Hepatocyte (in vitro differentiated cells): ENCODE measurements at regions not wholly inside any gene's neighbourhood (a gene's known extent, or its start where the extent isn't known, plus 50 kb on each side); places are given as distances from the start of the nearest gene placed in this dataset.

Experiments used
- DNase-seq: peaks from one replicate; pipeline ENCODE4 v3.0.0-alpha.2; 2016; ENCODE audit warnings: low spot score
- H2AFZ ChIP-seq: fragments of 200-600 bp; sonication (generic); 2 replicates; pipeline ENCODE4 v1.6.0; 2016; ENCODE audit warnings: antibody characterized with exemption, mild to moderate bottlenecking
- H3K27ac ChIP-seq: fragments of 200-600 bp; sonication (generic); 2 replicates; pipeline ENCODE4 v1.5.1; 2016; ENCODE audit warnings: mild to moderate bottlenecking
- H3K27me3 ChIP-seq: fragments of 200-600 bp; sonication (generic); 2 replicates; pipeline ENCODE4 v1.6.1; 2016
- H3K36me3 ChIP-seq: fragments of 200-600 bp; sonication (generic); replicated peaks from 2 replicates; pipeline ENCODE4 v1.5.1; 2016; ENCODE audit warnings: low read depth; ENCODE audit not compliant: insufficient read depth
- H3K4me1 ChIP-seq: fragments of 200-600 bp; sonication (generic); 2 replicates; pipeline ENCODE4 v1.5.1; 2016; ENCODE audit warnings: mild to moderate bottlenecking, moderate library complexity; ENCODE audit not compliant: insufficient read depth
- H3K4me2 ChIP-seq: fragments of 200-600 bp; sonication (generic); 2 replicates; pipeline ENCODE4 v1.6.0; 2016
- H3K4me3 ChIP-seq: fragments of 200-600 bp; sonication (generic); 2 replicates; pipeline ENCODE4 v1.5.1; 2016; ENCODE audit warnings: mild to moderate bottlenecking
- H3K79me2 ChIP-seq: fragments of 200-600 bp; sonication (generic); 2 replicates; pipeline ENCODE4 v1.6.0; 2017; ENCODE audit warnings: mild to moderate bottlenecking
- H3K9me2 ChIP-seq: fragments of 200-600 bp; sonication (generic); replicated peaks from 2 replicates; pipeline ENCODE4 v1.6.0; 2017; ENCODE audit warnings: mild to moderate bottlenecking; ENCODE audit not compliant: insufficient read depth
- H3K9me3 ChIP-seq: fragments of 200-600 bp; sonication (generic); 2 replicates; pipeline ENCODE4 v1.5.1; 2016; ENCODE audit warnings: low read depth, mild to moderate bottlenecking
- H4K20me1 ChIP-seq: fragments of 200-600 bp; sonication (generic); 2 replicates; pipeline ENCODE4 v1.6.0; 2016; ENCODE audit warnings: mild to moderate bottlenecking; ENCODE audit not compliant: insufficient read depth, poor library complexity, severe bottlenecking
- EZH2 ChIP-seq: fragments of 200-600 bp; sonication (generic); IDR thresholded peaks from 2 replicates; pipeline ENCODE4 v1.6.1; 2016; ENCODE audit warnings: antibody characterized with exemption, mild to moderate bottlenecking, borderline replicate concordance
- EZH2phosphoT487 ChIP-seq: fragments of 200-600 bp; sonication (generic); IDR thresholded peaks from one replicate; pipeline ENCODE4 v1.6.1; 2018; ENCODE audit warnings: antibody characterized with exemption, mild to moderate bottlenecking, low read depth, moderate library complexity; ENCODE audit not compliant: unreplicated experiment, severe bottlenecking
- WGBS: methylation state at CpG from one replicate; pipeline ENCODE4 v1.1.6; 2016; ENCODE audit warnings: low lambda C conversion rate; ENCODE audit errors: missing lambda C conversion rate; 5-methylcytosine and 5-hydroxymethylcytosine counted together
- TF ChIP-seq, protein P1 (sequence below): fragments of 200-600 bp; sonication (generic); IDR thresholded peaks from 2 replicates; pipeline ENCODE4 v1.5.1; 2016; ENCODE audit warnings: antibody characterized with exemption, mild to moderate bottlenecking; ENCODE audit not compliant: poor library complexity

DNA sequence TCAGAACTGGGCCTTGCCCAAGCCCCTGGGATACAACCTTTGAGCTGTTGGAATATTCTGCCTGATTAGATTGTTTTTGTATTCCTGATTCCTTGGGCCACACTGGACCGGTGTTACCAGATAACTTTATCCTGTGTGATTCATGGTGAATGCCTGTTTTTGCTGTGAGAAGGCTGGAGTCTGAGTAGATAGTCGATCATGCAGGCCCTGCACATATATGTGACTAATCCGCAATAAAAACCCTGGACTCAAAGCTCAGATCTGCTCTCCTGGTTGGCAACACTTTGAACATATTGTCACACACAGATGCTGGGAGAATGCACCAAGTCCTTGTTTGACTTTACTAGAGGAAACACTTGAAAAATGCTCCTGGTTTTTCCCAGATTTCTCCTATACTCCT, 183.9 kb upstream of the MBL2 start:
- H3K4me3 ChIP-seq, result no peak overlapping the region
- WGBS, result 39% methylated on average over 3 of the region's 3 CpGs
- H3K4me2 ChIP-seq, result no peak overlapping the region
- H3K9me2 ChIP-seq, result no peaks in the 10 kb centered on the region
- no peak overlapping the region for H2AFZ ChIP-seq
- peaks cover 14% of the 10 kb centered on the region for H3K4me1 ChIP-seq
- H3K36me3 ChIP-seq, result no peaks in the 10 kb centered on the region
- peak overlapping the region; percentile 58 for H3K27ac ChIP-seq
- H3K9me3 ChIP-seq, result no peaks in the 10 kb centered on the region
- no peaks in the 10 kb centered on the region for H3K27me3 ChIP-seq
- peak; percentile 54 for DNase-seq
- no peaks in the 10 kb centered on the region for H3K79me2 ChIP-seq
- no peaks in the 10 kb centered on the region for H4K20me1 ChIP-seq
- no peak for TF ChIP-seq EZH2phosphoT487
- TF ChIP-seq, protein P1, sequence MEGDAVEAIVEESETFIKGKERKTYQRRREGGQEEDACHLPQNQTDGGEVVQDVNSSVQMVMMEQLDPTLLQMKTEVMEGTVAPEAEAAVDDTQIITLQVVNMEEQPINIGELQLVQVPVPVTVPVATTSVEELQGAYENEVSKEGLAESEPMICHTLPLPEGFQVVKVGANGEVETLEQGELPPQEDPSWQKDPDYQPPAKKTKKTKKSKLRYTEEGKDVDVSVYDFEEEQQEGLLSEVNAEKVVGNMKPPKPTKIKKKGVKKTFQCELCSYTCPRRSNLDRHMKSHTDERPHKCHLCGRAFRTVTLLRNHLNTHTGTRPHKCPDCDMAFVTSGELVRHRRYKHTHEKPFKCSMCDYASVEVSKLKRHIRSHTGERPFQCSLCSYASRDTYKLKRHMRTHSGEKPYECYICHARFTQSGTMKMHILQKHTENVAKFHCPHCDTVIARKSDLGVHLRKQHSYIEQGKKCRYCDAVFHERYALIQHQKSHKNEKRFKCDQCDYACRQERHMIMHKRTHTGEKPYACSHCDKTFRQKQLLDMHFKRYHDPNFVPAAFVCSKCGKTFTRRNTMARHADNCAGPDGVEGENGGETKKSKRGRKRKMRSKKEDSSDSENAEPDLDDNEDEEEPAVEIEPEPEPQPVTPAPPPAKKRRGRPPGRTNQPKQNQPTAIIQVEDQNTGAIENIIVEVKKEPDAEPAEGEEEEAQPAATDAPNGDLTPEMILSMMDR, result no peak

DNA sequence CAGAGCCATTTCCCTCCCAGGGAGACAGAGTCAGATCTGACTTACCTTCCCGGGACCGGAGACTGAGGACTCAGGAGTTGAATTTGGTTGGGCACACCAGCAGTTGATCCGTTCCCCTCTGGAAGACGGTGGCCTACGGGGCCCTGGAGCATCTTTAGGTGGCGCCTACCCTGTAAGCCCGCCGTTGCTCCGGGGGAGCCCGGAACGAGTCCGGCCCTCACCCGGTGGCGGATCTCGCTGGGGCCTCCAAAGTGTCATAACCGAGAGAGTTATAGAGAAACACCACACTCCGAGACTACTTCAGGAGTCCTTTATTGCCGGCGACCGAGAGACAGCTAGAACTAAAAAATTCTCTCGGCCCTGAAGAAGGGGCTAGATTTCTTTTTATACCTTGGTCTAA, 182.8 kb upstream of the MBL2 start:
- H4K20me1 ChIP-seq, result no peaks in the 10 kb centered on the region
- no peak overlapping the region for H2AFZ ChIP-seq
- no peak overlapping the region for H3K4me2 ChIP-seq
- no peak overlapping the region for H3K27ac ChIP-seq
- H3K79me2 ChIP-seq, result no peaks in the 10 kb centered on the region
- no peak overlapping the region for H3K4me3 ChIP-seq
- no peaks in the 10 kb centered on the region for H3K9me3 ChIP-seq
- DNase-seq, result no peak
- no peak for TF ChIP-seq EZH2phosphoT487
- TF ChIP-seq, protein P1, result no peak
- no peak for TF ChIP-seq EZH2
- H3K36me3 ChIP-seq, result no peaks in the 10 kb centered on the region
- no peaks in the 10 kb centered on the region for H3K9me2 ChIP-seq
- 85% methylated on average over 21 of the region's 21 CpGs for WGBS
- H3K27me3 ChIP-seq, result no peaks in the 10 kb centered on the region
- H3K4me1 ChIP-seq, result peaks cover 14% of the 10 kb centered on the region

DNA sequence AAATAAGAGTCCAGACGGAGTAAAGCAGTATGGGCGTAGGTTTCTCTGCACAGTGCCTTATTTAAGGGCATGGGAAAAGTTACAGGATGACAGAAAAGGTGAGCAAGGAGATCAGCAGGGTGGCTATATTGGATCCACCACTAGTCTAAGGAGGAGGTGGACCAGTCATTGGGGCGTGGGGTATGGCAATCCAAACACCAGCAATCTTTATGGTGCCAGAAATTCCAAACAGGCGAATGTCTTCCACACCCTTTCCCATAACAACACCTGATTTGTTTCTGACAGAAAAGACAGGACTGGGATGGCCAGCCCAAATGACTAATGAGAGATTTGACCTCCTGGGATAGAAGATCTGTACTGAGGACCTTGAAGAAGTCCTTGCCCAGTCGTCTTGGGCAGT, 181.8 kb upstream of the MBL2 start:
- DNase-seq, result no peak
- Histone ChIP-seq H3K36me3 (no peaks in the 10 kb centered on the region), H3K4me1 (peaks cover 14% of the 10 kb centered on the region), H3K4me3 (no peak overlapping the region), H3K4me2 (no peak overlapping the region), H3K9me2 (no peaks in the 10 kb centered on the region), H3K79me2 (no peaks in the 10 kb centered on the region), H2AFZ (no peak overlapping the region), H3K27ac (no peak overlapping the region), H3K9me3 (no peaks in the 10 kb centered on the region), H4K20me1 (no peaks in the 10 kb centered on the region), H3K27me3 (no peaks in the 10 kb centered on the region)
- TF ChIP-seq EZH2, result no peak
- TF ChIP-seq, protein P1, result no peak
- no peak for TF ChIP-seq EZH2phosphoT487
- 87% methylated on average over 5 of the region's 5 CpGs for WGBS
